Stimulated activated naive CD8-positive, alpha-beta T cell treated with anti-CD3 and anti-CD28 coated beads, Interleukin-15, Interleukin-2, amounts not matched to agents 100 ng/mL and 50 ng/mL, for 24 hours (primary cell): ENCODE measurements at regions not wholly inside any gene's neighbourhood (a gene's known extent, or its start where the extent isn't known, plus 50 kb on each side); places are given as distances from the start of the nearest gene placed in this dataset.

Experiments used
- H3K27ac Mint-ChIP-seq: one replicate; pipeline ENCODE4 v1.8.0; 2021; ENCODE audit warnings: mild to moderate bottlenecking, mixed read lengths
- H3K27me3 Mint-ChIP-seq: one replicate; pipeline ENCODE4 v1.8.0; 2021; ENCODE audit warnings: mixed read lengths
- H3K36me3 Mint-ChIP-seq: one replicate; pipeline ENCODE4 v1.8.0; 2021; ENCODE audit warnings: low read depth, mixed read lengths
- H3K4me1 Mint-ChIP-seq: one replicate; pipeline ENCODE4 v1.8.0; 2021; ENCODE audit warnings: low read depth, mixed read lengths
- H3K4me3 Mint-ChIP-seq: one replicate; pipeline ENCODE4 v1.8.0; 2021; ENCODE audit warnings: mild to moderate bottlenecking, mixed read lengths
- H3K9me3 Mint-ChIP-seq: one replicate; pipeline ENCODE4 v1.8.0; 2021; ENCODE audit warnings: mixed read lengths

DNA sequence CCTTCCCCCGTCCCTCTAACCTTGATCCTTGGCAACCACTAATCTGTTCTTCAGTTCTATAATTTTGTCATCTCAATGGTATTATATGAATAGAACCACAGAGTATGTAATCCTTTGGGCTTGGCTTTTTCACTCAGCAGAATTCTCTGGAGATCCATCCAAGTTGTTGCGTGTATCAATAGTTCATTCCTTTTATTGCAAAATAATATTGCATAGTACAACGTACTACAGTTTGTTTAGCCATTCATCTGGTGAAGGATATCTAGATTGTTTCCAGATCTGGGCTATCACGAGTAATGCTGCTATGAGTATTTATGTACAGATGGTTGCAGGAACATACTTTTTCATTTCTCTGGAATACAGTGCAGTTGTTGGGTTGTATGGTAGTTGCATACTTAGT lies 76.2 kb downstream of the PLXNA1 start:
- H3K9me3 Mint-ChIP-seq, result peaks cover 6% of the 10 kb centered on the region
- no peaks in the 10 kb centered on the region for H3K36me3 Mint-ChIP-seq

DNA sequence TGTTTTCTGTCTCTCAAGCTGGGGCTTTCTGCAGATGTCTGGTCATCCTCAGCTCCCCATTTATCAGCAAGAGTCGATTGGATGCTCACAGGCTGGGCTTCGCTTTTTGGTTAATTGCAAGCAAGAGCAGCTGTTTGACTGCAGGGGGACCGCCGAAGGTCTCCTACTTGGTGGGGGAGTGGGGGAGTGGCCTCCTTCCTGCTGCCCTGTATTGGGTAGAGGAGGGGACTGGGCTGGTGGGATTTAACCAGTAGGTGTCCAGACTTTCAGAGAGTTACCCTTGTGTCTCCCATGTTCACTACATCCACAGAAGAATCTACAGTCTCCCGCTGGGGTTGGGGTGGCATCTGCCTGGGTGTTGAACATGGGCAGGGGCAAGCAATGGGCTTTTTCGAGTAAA lies 78.7 kb downstream of the PLXNA1 start:
- H3K4me1 Mint-ChIP-seq, result no peaks in the 10 kb centered on the region
- peaks cover 6% of the 10 kb centered on the region for H3K9me3 Mint-ChIP-seq
- no peak overlapping the region for H3K4me3 Mint-ChIP-seq
- no peak overlapping the region for H3K27ac Mint-ChIP-seq
- H3K27me3 Mint-ChIP-seq, result peaks cover 7% of the 10 kb centered on the region
- H3K36me3 Mint-ChIP-seq, result no peaks in the 10 kb centered on the region

More for the DNA sequence above, 76.2 kb downstream of the PLXNA1 start:
- Mint-ChIP-seq H3K27ac (no peak overlapping the region), H3K27me3 (no peaks in the 10 kb centered on the region), H3K4me3 (no peak overlapping the region), H3K4me1 (no peaks in the 10 kb centered on the region)

- Mint-ChIP-seq H3K36me3 (no peaks in the 10 kb centered on the region), H3K4me1 (no peaks in the 10 kb centered on the region), H3K27me3 (peaks cover 7% of the 10 kb centered on the region), H3K27ac (no peak overlapping the region), H3K9me3 (no peaks in the 10 kb centered on the region), H3K4me3 (no peak overlapping the region)
Observed at GRCh38 chr3:127062926-127063325, 80.0 kb downstream of the PLXNA1 start.

DNA sequence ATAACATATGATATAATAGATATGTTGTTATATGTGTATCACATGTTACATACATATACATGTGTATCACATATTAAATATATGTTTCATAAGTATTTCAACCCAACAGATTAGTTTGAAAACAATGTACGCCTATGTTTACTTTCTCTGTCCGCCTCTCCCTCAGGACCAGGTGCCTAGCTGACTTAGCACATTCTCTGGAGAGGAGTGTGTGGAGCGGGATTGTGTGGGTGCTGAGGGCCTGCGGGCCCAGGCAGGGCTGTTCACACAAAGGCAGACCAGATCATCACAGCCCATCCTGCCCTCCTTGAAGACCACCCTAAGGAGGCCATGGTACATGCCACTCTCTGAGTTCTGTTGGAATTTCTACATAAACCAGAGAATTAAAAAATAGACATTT lies 81.0 kb downstream of the PLXNA1 start:
- no peak overlapping the region for H3K27ac Mint-ChIP-seq
- no peaks in the 10 kb centered on the region for H3K36me3 Mint-ChIP-seq
- H3K27me3 Mint-ChIP-seq, result peaks cover 7% of the 10 kb centered on the region
- no peak overlapping the region for H3K4me3 Mint-ChIP-seq
- no peaks in the 10 kb centered on the region for H3K9me3 Mint-ChIP-seq
- H3K4me1 Mint-ChIP-seq, result no peaks in the 10 kb centered on the region

DNA sequence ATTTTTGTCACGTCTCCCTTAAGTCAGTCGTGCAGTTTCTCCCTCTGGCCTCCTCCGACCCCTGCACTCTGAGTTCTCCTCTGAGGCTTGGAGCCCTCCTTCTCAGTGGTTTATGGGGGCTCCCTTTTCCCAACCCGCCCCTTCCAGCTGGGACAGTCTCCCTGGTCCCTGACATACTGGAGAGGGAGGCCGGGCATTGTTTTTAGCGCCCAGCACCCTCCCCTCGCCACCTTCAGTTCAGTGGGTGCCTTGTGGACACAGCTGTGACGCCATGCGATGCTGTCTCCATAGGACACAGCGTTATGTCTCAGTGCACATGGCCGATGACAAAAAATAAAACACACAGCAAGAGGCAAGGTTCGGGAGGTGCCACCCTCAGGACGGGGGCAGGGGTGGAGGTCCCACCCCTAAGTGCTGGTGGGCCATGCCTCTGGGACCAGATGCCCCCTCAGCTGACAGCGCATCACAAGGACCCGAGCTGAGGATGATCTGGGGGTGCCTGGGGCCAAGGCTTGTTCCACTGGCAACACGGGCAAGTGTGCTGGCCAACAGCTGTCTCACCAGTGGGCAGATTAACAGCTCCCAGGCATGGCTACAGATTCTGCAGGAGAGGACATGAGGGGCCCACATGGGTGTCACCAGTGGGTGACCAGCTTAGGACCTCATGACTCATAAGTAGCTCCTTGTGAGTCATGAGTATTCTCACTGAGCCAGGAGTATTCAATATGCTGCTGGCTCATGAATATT lies 81.6 kb downstream of the PLXNA1 start:
- Mint-ChIP-seq H3K36me3 (no peaks in the 10 kb centered on the region), H3K27ac (no peak overlapping the region), H3K4me3 (no peak overlapping the region), H3K9me3 (no peaks in the 10 kb centered on the region), H3K27me3 (peaks cover 7% of the 10 kb centered on the region), H3K4me1 (no peaks in the 10 kb centered on the region)

DNA sequence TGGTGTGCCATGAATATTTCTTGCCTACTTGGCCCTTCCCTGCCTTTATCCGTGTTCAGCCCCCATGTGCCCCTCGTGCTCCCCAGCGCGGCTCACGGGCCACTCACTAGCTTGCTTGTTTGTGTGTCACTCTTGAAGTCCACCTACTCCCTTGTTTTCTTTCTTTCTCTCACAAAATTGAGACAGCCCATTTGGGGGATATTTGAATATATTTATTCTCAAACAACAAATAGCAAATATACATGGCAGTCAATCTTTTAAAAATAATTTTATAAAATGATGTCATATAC lies 82.2 kb downstream of the PLXNA1 start:
- Mint-ChIP-seq H3K9me3 (no peaks in the 10 kb centered on the region), H3K4me1 (no peaks in the 10 kb centered on the region), H3K36me3 (no peaks in the 10 kb centered on the region), H3K4me3 (no peak overlapping the region), H3K27ac (no peak overlapping the region), H3K27me3 (peaks cover 7% of the 10 kb centered on the region)

- H3K4me1 Mint-ChIP-seq, result no peaks in the 10 kb centered on the region
- no peak overlapping the region for H3K27ac Mint-ChIP-seq
- H3K27me3 Mint-ChIP-seq, result peaks cover 7% of the 10 kb centered on the region
- no peaks in the 10 kb centered on the region for H3K9me3 Mint-ChIP-seq
- no peaks in the 10 kb centered on the region for H3K36me3 Mint-ChIP-seq
- H3K4me3 Mint-ChIP-seq, result no peak overlapping the region
Observed at GRCh38 chr3:127065561-127066290, 82.8 kb downstream of the PLXNA1 start.

GRCh38 chr3:127066635-127067034 lies 83.7 kb downstream of the PLXNA1 start:
- H3K9me3 Mint-ChIP-seq, result no peaks in the 10 kb centered on the region
- H3K36me3 Mint-ChIP-seq, result no peaks in the 10 kb centered on the region
- peaks cover 11% of the 10 kb centered on the region for H3K27me3 Mint-ChIP-seq
- H3K27ac Mint-ChIP-seq, result no peak overlapping the region
- no peak overlapping the region for H3K4me3 Mint-ChIP-seq
- no peaks in the 10 kb centered on the region for H3K4me1 Mint-ChIP-seq

DNA sequence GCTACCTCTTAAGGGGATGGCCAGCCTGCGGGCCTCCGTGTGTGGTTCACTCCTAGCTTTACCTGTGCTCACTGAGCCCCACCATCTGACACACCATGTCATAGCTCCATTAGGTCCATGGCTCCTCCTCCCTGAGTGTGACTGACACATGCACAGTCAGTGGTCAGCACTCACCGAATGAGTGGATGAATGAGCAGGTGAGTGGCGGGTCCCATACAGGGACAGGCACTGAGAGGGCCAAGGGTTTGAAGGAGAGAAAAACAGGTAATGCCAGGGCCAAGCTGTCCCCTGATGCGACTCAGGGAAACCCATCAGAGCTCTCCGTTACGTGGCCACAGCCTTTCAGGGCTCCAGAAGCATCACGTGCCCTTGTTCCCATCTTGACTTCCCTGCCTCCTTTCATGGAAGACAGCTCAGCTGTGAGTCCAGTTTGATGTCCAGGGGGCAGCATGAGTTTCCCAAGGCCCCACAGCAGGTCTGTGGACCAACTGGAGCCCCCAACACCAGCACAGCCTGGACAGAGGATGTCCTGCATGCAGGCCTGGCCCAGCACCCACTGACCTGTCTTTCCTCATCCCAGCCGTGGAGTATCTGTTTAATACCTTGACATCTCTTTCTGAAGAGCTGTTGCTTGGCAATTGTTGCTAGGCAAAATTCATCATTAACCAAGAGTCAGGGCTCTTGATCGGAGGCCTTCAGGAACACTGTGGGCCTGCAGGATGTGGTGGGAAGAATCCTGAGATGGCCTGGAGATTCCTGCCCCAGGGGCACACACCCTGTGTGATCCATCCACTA lies 84.4 kb downstream of the PLXNA1 start:
- Mint-ChIP-seq H3K27me3 (peaks cover 11% of the 10 kb centered on the region), H3K4me3 (no peak overlapping the region), H3K27ac (no peak overlapping the region), H3K36me3 (no peaks in the 10 kb centered on the region), H3K4me1 (no peaks in the 10 kb centered on the region), H3K9me3 (no peaks in the 10 kb centered on the region)

GRCh38 chr3:127068111-127068810 lies 85.3 kb downstream of the PLXNA1 start:
- H3K4me3 Mint-ChIP-seq, result no peak overlapping the region
- no peaks in the 10 kb centered on the region for H3K36me3 Mint-ChIP-seq
- H3K4me1 Mint-ChIP-seq, result no peaks in the 10 kb centered on the region
- H3K27me3 Mint-ChIP-seq, result peaks cover 11% of the 10 kb centered on the region
- no peaks in the 10 kb centered on the region for H3K9me3 Mint-ChIP-seq
- H3K27ac Mint-ChIP-seq, result no peak overlapping the region

- H3K36me3 Mint-ChIP-seq, result no peaks in the 10 kb centered on the region
- H3K27ac Mint-ChIP-seq, result no peak overlapping the region
- peaks cover 11% of the 10 kb centered on the region for H3K27me3 Mint-ChIP-seq
- H3K4me3 Mint-ChIP-seq, result no peak overlapping the region
- no peaks in the 10 kb centered on the region for H3K4me1 Mint-ChIP-seq
- no peaks in the 10 kb centered on the region for H3K9me3 Mint-ChIP-seq
Observed at GRCh38 chr3:127068871-127069270, 86.0 kb downstream of the PLXNA1 start.

DNA sequence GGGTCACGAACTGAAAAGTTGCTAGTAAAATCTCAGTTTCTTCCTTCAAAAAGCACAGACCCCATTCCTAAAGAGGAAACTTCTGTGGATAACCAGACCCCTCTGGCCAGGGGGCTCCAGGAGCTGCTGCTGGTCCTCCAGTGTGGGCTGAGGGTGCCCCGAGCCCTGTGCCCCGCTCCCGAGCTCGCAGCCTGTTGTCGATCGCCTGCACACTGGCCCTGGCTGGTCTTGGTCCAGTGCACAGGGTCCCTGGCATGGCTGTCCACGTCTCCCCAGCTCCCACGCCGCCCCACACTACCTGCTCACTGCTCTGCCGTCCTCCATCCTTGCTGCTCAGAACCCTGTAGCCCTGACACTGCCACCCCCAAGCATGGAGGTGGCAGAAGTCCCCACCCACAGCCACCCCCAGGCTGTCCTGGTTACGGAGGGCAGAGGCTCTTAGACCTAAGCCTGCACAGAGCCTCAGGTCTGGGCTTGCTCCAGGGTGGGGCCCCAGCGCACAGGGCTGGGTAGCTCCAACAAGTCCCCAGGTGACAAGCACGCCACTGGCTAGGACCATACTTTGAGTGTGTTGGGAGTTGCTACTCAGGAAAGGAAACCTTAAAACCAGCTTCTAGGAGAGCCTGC lies 87.0 kb downstream of the PLXNA1 start:
- H3K27me3 Mint-ChIP-seq, result peaks cover 11% of the 10 kb centered on the region
- no peak overlapping the region for H3K4me3 Mint-ChIP-seq
- no peaks in the 10 kb centered on the region for H3K36me3 Mint-ChIP-seq
- no peak overlapping the region for H3K27ac Mint-ChIP-seq
- no peaks in the 10 kb centered on the region for H3K4me1 Mint-ChIP-seq
- no peaks in the 10 kb centered on the region for H3K9me3 Mint-ChIP-seq

DNA sequence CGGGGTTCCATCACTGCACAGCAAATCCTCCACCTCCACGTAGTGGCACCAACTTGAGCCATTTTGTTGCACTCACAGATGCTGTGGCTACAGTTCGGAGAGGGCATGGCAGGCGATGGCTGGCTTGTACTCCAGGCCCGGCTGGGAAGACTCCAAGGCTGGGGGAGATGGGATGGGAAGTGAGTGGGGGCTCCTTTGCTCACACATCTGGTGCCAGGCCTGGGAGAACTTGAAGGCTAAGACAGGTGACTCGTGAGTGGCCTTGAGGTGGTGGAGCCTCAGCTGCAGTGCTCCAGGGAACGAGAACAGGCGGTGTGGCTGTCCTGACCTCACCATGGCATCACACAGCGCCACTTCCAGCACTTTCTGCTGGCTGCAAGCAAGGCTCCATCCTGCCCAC lies 87.9 kb downstream of the PLXNA1 start:
- no peaks in the 10 kb centered on the region for H3K36me3 Mint-ChIP-seq
- no peaks in the 10 kb centered on the region for H3K4me1 Mint-ChIP-seq
- no peaks in the 10 kb centered on the region for H3K9me3 Mint-ChIP-seq
- no peak overlapping the region for H3K4me3 Mint-ChIP-seq
- H3K27ac Mint-ChIP-seq, result no peak overlapping the region
- peaks cover 11% of the 10 kb centered on the region for H3K27me3 Mint-ChIP-seq

GRCh38 chr3:127071597-127072001 lies 88.7 kb downstream of the PLXNA1 start:
- Mint-ChIP-seq H3K36me3 (no peaks in the 10 kb centered on the region), H3K4me1 (no peaks in the 10 kb centered on the region), H3K27me3 (peaks cover 4% of the 10 kb centered on the region), H3K9me3 (no peaks in the 10 kb centered on the region), H3K4me3 (no peak overlapping the region), H3K27ac (no peak overlapping the region)
